ENCODE measurements at regions not wholly inside any gene's neighbourhood (a gene's known extent, or its start where the extent isn't known, plus 50 kb on each side); places are given as distances from the start of the nearest gene placed in this dataset.
A peak's percentile ranks its signal among the peaks of the same experiment; 100 is the strongest.

GRCh38 chr12:5185435-5186069 lies 141.9 kb downstream of the KCNA5 start:
- peak overlapping the region; percentile 26 for H3K4me3 ChIP-seq (ENCODE audit: insufficient read depth, low read length)

DNA sequence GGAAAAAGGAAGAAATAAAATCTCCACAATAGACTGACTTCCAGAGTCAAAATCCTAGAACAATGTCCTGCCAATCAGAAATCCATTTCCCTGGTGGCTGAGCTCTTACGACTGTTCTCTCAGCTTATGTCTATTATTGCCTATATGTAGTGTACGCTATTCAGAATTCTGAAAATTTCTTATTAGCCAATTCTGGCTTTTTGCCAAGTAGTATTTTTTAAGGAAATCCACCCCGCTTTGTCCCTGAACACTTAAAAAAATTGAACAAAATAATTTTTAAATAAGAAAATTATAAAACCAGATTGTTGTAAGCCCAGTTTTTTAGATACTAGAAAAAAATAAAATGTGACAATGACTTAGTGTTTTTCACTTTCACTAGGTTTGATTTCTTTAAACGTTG lies 143.0 kb downstream of the KCNA5 start:
- H3K4me2 ChIP-seq (ENCODE audit: insufficient read depth, low read length): no peak overlapping the region
- no peaks in the 10 kb centered on the region for H3K9me3 ChIP-seq (ENCODE audit: low read depth, low read length)
- no peak overlapping the region for H3K4me3 ChIP-seq (ENCODE audit: insufficient read depth, low read length)
- DNase-seq (ENCODE audit: insufficient read length, low spot score, missing footprints): no peak
- no peak overlapping the region for H2AFZ ChIP-seq (ENCODE audit: low read length)
- no peaks in the 10 kb centered on the region for H3K79me2 ChIP-seq (ENCODE audit: insufficient read depth, low read length)
- no peaks in the 10 kb centered on the region for H3K27me3 ChIP-seq (ENCODE audit: insufficient read depth, low read length)
- H3K36me3 ChIP-seq (ENCODE audit: insufficient read depth, low read length): no peaks in the 10 kb centered on the region
- H3K4me1 ChIP-seq (ENCODE audit: insufficient read depth, low read length): no peaks in the 10 kb centered on the region
- TF ChIP-seq CTCF (IDR thresholded peaks at IDR 0.05; ENCODE audit: extremely low read depth, low read depth, low read length): no peak
- H3K27ac ChIP-seq (ENCODE audit: low read depth, low read length): no peak overlapping the region
- no peaks in the 10 kb centered on the region for H4K20me1 ChIP-seq (ENCODE audit: insufficient read depth, low read length)

More at GRCh38 chr12:5185435-5186069, 141.9 kb downstream of the KCNA5 start:
- Histone ChIP-seq H3K27ac (ENCODE audit: low read depth, low read length) (no peak overlapping the region), H3K4me2 (ENCODE audit: insufficient read depth, low read length) (no peak overlapping the region), H3K36me3 (ENCODE audit: insufficient read depth, low read length) (no peaks in the 10 kb centered on the region), H2AFZ (ENCODE audit: low read length) (no peak overlapping the region), H4K20me1 (ENCODE audit: insufficient read depth, low read length) (no peaks in the 10 kb centered on the region), H3K27me3 (ENCODE audit: insufficient read depth, low read length) (no peaks in the 10 kb centered on the region), H3K4me1 (ENCODE audit: insufficient read depth, low read length) (no peaks in the 10 kb centered on the region), H3K9me3 (ENCODE audit: low read depth, low read length) (no peaks in the 10 kb centered on the region), H3K79me2 (ENCODE audit: insufficient read depth, low read length) (no peaks in the 10 kb centered on the region)
- no peak for DNase-seq (ENCODE audit: insufficient read length, low spot score, missing footprints)
- no peak for TF ChIP-seq CTCF (IDR thresholded peaks at IDR 0.05; ENCODE audit: extremely low read depth, low read depth, low read length)

DNA sequence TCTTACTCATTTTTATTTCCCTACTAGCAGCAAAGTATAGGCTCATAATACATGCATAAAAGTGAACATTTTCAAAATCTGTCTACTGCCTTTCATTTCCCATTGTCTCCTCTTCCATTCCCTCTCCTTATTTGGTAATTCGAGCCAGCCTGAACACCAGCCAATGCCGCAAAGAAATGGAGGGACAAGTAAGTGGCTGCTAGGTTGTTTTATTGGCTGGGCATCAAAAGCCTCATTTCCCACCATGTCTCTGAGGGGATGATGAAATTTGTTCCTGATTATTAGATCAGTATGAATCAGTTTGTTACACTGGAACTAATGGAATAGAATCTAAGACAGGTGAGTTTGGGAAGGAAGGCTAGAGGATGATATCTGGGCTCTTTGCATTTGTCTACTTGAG lies 143.5 kb downstream of the KCNA5 start:
- no peak for TF ChIP-seq CTCF (IDR thresholded peaks at IDR 0.05; ENCODE audit: extremely low read depth, low read depth, low read length)

DNA sequence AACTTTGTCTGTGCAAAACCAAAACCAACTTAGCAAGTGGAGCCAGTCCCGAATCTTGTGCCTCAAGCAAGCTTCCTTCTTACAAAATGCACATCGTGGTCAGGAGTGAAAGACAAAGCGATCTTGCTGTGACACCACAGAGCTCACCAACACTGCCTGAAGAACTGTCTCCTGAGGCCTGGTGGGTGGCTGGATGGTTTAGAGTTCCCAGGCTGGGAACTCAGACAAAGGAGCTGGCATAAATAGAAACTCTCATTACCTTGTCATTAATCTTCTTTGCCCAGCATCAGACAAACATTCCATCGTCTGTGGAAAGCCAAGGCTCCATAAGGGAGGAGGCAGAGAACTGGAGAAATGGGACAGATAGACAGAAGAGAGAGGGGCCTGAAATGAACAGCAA lies 144.8 kb downstream of the KCNA5 start:
- no peaks in the 10 kb centered on the region for H3K36me3 ChIP-seq (ENCODE audit: insufficient read depth, low read length)
- no peak overlapping the region for H3K27ac ChIP-seq (ENCODE audit: low read depth, low read length)
- H2AFZ ChIP-seq (ENCODE audit: low read length): no peak overlapping the region
- H3K79me2 ChIP-seq (ENCODE audit: insufficient read depth, low read length): no peaks in the 10 kb centered on the region
- no peak for DNase-seq (ENCODE audit: insufficient read length, low spot score, missing footprints)
- no peak overlapping the region for H3K4me3 ChIP-seq (ENCODE audit: insufficient read depth, low read length)
- no peaks in the 10 kb centered on the region for H3K4me1 ChIP-seq (ENCODE audit: insufficient read depth, low read length)
- H4K20me1 ChIP-seq (ENCODE audit: insufficient read depth, low read length): no peaks in the 10 kb centered on the region
- TF ChIP-seq CTCF (IDR thresholded peaks at IDR 0.05; ENCODE audit: extremely low read depth, low read depth, low read length): no peak
- H3K27me3 ChIP-seq (ENCODE audit: insufficient read depth, low read length): no peaks in the 10 kb centered on the region
- H3K9me3 ChIP-seq (ENCODE audit: low read depth, low read length): no peaks in the 10 kb centered on the region
- H3K4me2 ChIP-seq (ENCODE audit: insufficient read depth, low read length): no peak overlapping the region

More for the DNA sequence above, 143.5 kb downstream of the KCNA5 start:
- no peak for DNase-seq (ENCODE audit: insufficient read length, low spot score, missing footprints)
- Histone ChIP-seq H3K27me3 (ENCODE audit: insufficient read depth, low read length) (no peaks in the 10 kb centered on the region), H3K79me2 (ENCODE audit: insufficient read depth, low read length) (no peaks in the 10 kb centered on the region), H3K9me3 (ENCODE audit: low read depth, low read length) (no peaks in the 10 kb centered on the region), H3K27ac (ENCODE audit: low read depth, low read length) (no peak overlapping the region), H4K20me1 (ENCODE audit: insufficient read depth, low read length) (no peaks in the 10 kb centered on the region), H3K4me1 (ENCODE audit: insufficient read depth, low read length) (no peaks in the 10 kb centered on the region), H3K36me3 (ENCODE audit: insufficient read depth, low read length) (no peaks in the 10 kb centered on the region), H3K4me3 (ENCODE audit: insufficient read depth, low read length) (no peak overlapping the region), H2AFZ (ENCODE audit: low read length) (no peak overlapping the region), H3K4me2 (ENCODE audit: insufficient read depth, low read length) (no peak overlapping the region)

Measured in osteoblast (primary cell).